HG02884 (cell line): ENCODE measurements at regions not wholly inside any gene's neighbourhood (a gene's known extent, or its start where the extent isn't known, plus 50 kb on each side); places are given as distances from the start of the nearest gene placed in this dataset.
A peak's percentile ranks its signal among the peaks of the same experiment; 100 is the strongest.

Experiments used
- ATAC-seq: cut with Tn5 transposase; IDR thresholded peaks from one replicate; pipeline ENCODE4 v1.9.1; 2021; ENCODE audit warnings: mild to moderate bottlenecking, moderate library complexity; ENCODE audit not compliant: unreplicated experiment

GRCh38 chr3:4021162-4021561 lies 221.9 kb downstream of the LRRN1 start:
- ATAC-seq: no peak

GRCh38 chr3:4029135-4029534 lies 229.9 kb downstream of the LRRN1 start:
- no peak for ATAC-seq

GRCh38 chr3:4030624-4031023 lies 231.4 kb downstream of the LRRN1 start:
- no peak for ATAC-seq

GRCh38 chr3:4033296-4033695 lies 234.1 kb downstream of the LRRN1 start:
- ATAC-seq: no peak

GRCh38 chr3:4036046-4036445 lies 236.8 kb downstream of the LRRN1 start:
- no peak for ATAC-seq

- no peak for ATAC-seq
Observed at GRCh38 chr3:4038351-4038750, 239.1 kb downstream of the LRRN1 start.

- ATAC-seq: no peak
Observed at GRCh38 chr3:4042070-4042469, 242.8 kb downstream of the LRRN1 start.

GRCh38 chr3:4042869-4043268 lies 243.6 kb downstream of the LRRN1 start:
- no peak for ATAC-seq

- ATAC-seq: no peak
Observed at GRCh38 chr3:4043867-4044575, 244.8 kb downstream of the LRRN1 start.

- no peak for ATAC-seq
Observed at GRCh38 chr3:4044619-4045018, 245.4 kb downstream of the LRRN1 start.

- no peak for ATAC-seq
Observed at GRCh38 chr3:4045756-4046155, 246.5 kb downstream of the LRRN1 start.

GRCh38 chr3:4047366-4047765 lies 248.1 kb downstream of the LRRN1 start:
- ATAC-seq: no peak

GRCh38 chr3:4052706-4053105 lies 250.5 kb upstream of the SETMAR start:
- ATAC-seq: no peak

- ATAC-seq: no peak
Observed at GRCh38 chr3:4053975-4054374, 249.2 kb upstream of the SETMAR start.

- ATAC-seq: no peak
Observed at GRCh38 chr3:4060064-4060463, 243.1 kb upstream of the SETMAR start.

- no peak for ATAC-seq
Observed at GRCh38 chr3:4060603-4061002, 242.6 kb upstream of the SETMAR start.

- ATAC-seq: no peak
Observed at GRCh38 chr3:4061195-4061594, 242.0 kb upstream of the SETMAR start.

- ATAC-seq: no peak
Observed at GRCh38 chr3:4061783-4062360, 241.3 kb upstream of the SETMAR start.

GRCh38 chr3:4062621-4063020 lies 240.5 kb upstream of the SETMAR start:
- no peak for ATAC-seq

- no peak for ATAC-seq
Observed at GRCh38 chr3:4063916-4064574, 239.1 kb upstream of the SETMAR start.

GRCh38 chr3:4065085-4065484 lies 238.1 kb upstream of the SETMAR start:
- ATAC-seq: peak; percentile 83

- peak; percentile 2 for ATAC-seq
Observed at GRCh38 chr3:4065554-4065953, 237.6 kb upstream of the SETMAR start.
